SK-N-MC (cell line): ENCODE measurements at regions not wholly inside any gene's neighbourhood (a gene's known extent, or its start where the extent isn't known, plus 50 kb on each side); places are given as distances from the start of the nearest gene placed in this dataset.

ENCODE experiments used
- EZH2 ChIP-seq: fragments of 200-600 bp; sonication (generic); IDR thresholded peaks from one replicate; pipeline ENCODE4 v1.6.1; 2017; ENCODE audit warnings: antibody characterized with exemption
- FOXP2 ChIP-seq: optimal IDR thresholded peaks from 2 replicates; pipeline ENCODE3; 2011; ENCODE audit warnings: mild to moderate bottlenecking, moderate library complexity; ENCODE audit not compliant: insufficient read depth; ENCODE audit errors: extremely low read length, control extremely low read depth
- POLR2AphosphoS5 ChIP-seq: IDR thresholded peaks from 2 replicates; pipeline ENCODE4 v1.6.1; 2012; ENCODE audit warnings: mild to moderate bottlenecking, low read depth, low read length, borderline replicate concordance

DNA sequence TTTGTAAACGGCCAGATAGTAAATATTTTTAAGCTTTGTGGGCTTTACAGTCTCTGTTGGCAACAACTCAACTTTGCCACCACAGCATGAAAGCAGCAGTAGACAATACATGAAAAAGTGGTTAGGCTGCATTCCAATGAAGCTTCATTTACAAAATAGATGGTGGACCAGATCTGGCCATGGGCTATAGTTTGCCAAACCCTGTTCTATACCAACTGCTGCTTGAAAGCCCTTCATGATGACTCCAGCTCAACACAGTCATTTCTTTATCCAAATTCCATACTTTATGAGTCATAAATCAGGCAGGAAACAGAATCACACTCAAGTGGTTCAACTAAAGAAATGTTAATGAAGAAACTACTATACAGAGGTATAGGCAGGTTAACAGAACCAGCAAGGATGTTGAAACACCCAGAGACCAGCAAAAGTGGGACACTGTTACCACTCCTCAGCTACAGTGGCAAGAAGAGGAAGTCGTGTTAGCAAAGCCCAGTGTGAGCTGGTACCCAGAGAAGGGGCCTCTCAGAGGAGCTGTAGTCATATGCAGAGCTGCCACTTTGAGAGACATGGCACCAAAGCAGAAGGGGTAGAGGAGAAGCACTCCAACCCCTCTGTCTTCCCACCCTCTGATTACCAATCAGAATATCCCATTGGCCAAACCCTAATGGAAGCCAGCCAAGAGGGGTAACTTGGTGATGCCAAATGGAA is 72.5 kb downstream of the PRLHR start:
- TF ChIP-seq POLR2AphosphoS5 (no peak), EZH2 (no peak), FOXP2 (no peak)
